ENCODE measurements at regions not wholly inside any gene's neighbourhood (a gene's known extent, or its start where the extent isn't known, plus 50 kb on each side); places are given as distances from the start of the nearest gene placed in this dataset.

DNA sequence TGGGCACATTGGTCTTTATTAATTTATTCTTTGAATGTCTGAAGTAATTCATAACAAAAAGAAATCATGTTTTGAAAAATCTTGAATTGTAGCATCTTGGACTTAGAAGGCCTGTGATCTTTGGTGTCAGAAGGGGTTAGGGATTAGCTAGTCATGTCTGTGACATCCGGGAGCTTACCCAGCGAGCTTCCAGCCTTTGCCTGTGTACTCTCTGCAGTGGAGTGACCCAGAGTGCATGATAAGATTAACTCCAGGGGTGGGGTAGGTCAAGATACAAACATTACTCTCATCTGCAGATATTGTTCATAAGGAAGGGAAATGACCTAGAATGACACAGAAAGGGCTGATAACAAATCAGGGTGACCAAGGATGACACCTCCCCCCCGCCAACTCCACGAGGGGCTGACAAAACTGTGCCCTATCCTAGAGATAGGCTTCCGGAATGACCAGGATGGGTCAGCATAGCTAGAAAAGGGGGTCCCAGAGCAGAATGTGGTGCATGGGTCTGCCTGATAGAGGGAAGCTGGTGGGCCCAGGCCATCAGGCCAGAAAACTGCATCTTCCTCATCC is 56.6 kb upstream of the BLCAP start:
- Histone ChIP-seq H3K36me3 (replicated peaks; ENCODE audit: insufficient read depth, low read depth) (no peaks in the 10 kb centered on the region), H3K9me2 (replicated peaks; ENCODE audit: insufficient read depth) (no peaks in the 10 kb centered on the region), H2AFZ (no peak overlapping the region), H3K4me2 (no peak overlapping the region), H3K27ac (no peak overlapping the region), H4K20me1 (ENCODE audit: insufficient read depth, poor library complexity, severe bottlenecking) (no peaks in the 10 kb centered on the region), H3K4me1 (ENCODE audit: insufficient read depth) (no peaks in the 10 kb centered on the region), H3K4me3 (no peak overlapping the region), H3K79me2 (no peaks in the 10 kb centered on the region), H3K27me3 (no peaks in the 10 kb centered on the region), H3K9me3 (ENCODE audit: low read depth) (no peaks in the 10 kb centered on the region)
- WGBS (ENCODE audit: low lambda C conversion rate, missing lambda C conversion rate): 50% methylated on average over 5 of the region's 5 CpGs
- DNase-seq (ENCODE audit: low spot score): no peak
- TF ChIP-seq EZH2 (IDR thresholded peaks at IDR 0.05; ENCODE audit: borderline replicate concordance) (no peak), EZH2phosphoT487 (IDR thresholded peaks at IDR 0.05; ENCODE audit: low read depth, severe bottlenecking, unreplicated experiment) (no peak)
- TF ChIP-seq, protein P1, sequence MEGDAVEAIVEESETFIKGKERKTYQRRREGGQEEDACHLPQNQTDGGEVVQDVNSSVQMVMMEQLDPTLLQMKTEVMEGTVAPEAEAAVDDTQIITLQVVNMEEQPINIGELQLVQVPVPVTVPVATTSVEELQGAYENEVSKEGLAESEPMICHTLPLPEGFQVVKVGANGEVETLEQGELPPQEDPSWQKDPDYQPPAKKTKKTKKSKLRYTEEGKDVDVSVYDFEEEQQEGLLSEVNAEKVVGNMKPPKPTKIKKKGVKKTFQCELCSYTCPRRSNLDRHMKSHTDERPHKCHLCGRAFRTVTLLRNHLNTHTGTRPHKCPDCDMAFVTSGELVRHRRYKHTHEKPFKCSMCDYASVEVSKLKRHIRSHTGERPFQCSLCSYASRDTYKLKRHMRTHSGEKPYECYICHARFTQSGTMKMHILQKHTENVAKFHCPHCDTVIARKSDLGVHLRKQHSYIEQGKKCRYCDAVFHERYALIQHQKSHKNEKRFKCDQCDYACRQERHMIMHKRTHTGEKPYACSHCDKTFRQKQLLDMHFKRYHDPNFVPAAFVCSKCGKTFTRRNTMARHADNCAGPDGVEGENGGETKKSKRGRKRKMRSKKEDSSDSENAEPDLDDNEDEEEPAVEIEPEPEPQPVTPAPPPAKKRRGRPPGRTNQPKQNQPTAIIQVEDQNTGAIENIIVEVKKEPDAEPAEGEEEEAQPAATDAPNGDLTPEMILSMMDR (IDR thresholded peaks at IDR 0.05; ENCODE audit: poor library complexity): no peak

DNA sequence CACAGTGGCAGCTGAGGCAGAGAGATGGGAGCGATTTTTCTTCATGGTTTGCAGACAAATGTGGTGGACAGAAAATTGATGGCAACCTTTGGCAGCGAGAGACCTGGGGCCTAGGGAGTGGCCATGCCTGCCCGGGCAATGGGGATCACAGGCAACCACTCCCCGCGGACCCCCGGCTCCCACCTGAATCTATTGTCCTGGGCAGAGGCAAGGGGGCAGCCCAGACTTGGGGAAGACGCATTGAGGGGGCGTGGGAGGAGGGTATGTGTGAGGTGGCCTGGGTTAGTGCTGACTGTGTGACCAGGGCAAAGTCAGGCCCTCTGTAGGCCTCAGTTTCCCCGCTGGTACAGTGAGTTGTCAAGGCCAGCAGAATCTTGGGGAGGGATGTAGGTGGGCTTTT is 53.6 kb upstream of the BLCAP start:
- no peak for DNase-seq (ENCODE audit: low spot score)
- TF ChIP-seq EZH2 (IDR thresholded peaks at IDR 0.05; ENCODE audit: borderline replicate concordance): no peak
- TF ChIP-seq EZH2phosphoT487 (IDR thresholded peaks at IDR 0.05; ENCODE audit: low read depth, severe bottlenecking, unreplicated experiment): no peak
- TF ChIP-seq, protein P1 (IDR thresholded peaks at IDR 0.05; ENCODE audit: poor library complexity): no peak
- H3K36me3 ChIP-seq (replicated peaks; ENCODE audit: insufficient read depth, low read depth): no peaks in the 10 kb centered on the region
- no peak overlapping the region for H3K4me2 ChIP-seq
- H3K9me2 ChIP-seq (replicated peaks; ENCODE audit: insufficient read depth): no peaks in the 10 kb centered on the region
- no peaks in the 10 kb centered on the region for H3K9me3 ChIP-seq (ENCODE audit: low read depth)
- WGBS (ENCODE audit: low lambda C conversion rate, missing lambda C conversion rate): 78% methylated on average over 6 of the region's 9 CpGs
- H2AFZ ChIP-seq: no peak overlapping the region
- H3K27ac ChIP-seq: no peak overlapping the region
- no peaks in the 10 kb centered on the region for H4K20me1 ChIP-seq (ENCODE audit: insufficient read depth, poor library complexity, severe bottlenecking)
- H3K79me2 ChIP-seq: no peaks in the 10 kb centered on the region
- H3K27me3 ChIP-seq: no peaks in the 10 kb centered on the region
- no peaks in the 10 kb centered on the region for H3K4me1 ChIP-seq (ENCODE audit: insufficient read depth)
- H3K4me3 ChIP-seq: no peak overlapping the region

DNA sequence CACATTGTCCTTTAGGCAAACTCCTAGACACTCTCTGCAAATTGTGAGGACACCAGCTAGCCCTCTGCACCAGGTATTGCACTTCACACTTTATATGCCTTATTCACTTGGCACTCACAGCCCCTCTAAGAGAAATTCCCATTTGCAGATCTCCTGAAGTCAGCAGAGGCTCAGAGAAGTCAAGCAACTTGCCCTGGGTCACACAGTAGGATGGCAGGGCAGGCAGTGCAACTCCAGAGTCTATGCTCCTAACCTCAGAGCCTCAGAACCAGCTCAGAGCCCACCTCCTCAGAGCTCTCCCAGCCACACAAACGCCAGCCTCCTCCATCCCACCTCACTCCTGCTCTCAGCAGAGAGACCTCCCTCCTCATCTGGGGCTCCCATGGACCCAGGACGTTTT is 52.4 kb upstream of the BLCAP start:
- H2AFZ ChIP-seq: no peak overlapping the region
- no peaks in the 10 kb centered on the region for H3K36me3 ChIP-seq (replicated peaks; ENCODE audit: insufficient read depth, low read depth)
- DNase-seq (ENCODE audit: low spot score): no peak
- no peaks in the 10 kb centered on the region for H3K27me3 ChIP-seq
- H3K27ac ChIP-seq: no peak overlapping the region
- no peaks in the 10 kb centered on the region for H4K20me1 ChIP-seq (ENCODE audit: insufficient read depth, poor library complexity, severe bottlenecking)
- TF ChIP-seq EZH2phosphoT487 (IDR thresholded peaks at IDR 0.05; ENCODE audit: low read depth, severe bottlenecking, unreplicated experiment) (no peak), EZH2 (IDR thresholded peaks at IDR 0.05; ENCODE audit: borderline replicate concordance) (no peak)
- TF ChIP-seq, protein P1 (IDR thresholded peaks at IDR 0.05; ENCODE audit: poor library complexity): no peak
- H3K4me3 ChIP-seq: no peak overlapping the region
- H3K79me2 ChIP-seq: no peaks in the 10 kb centered on the region
- H3K9me3 ChIP-seq (ENCODE audit: low read depth): no peaks in the 10 kb centered on the region
- no peaks in the 10 kb centered on the region for H3K9me2 ChIP-seq (replicated peaks; ENCODE audit: insufficient read depth)
- H3K4me1 ChIP-seq (ENCODE audit: insufficient read depth): no peaks in the 10 kb centered on the region
- 31% methylated on average over 2 of the region's 2 CpGs for WGBS (ENCODE audit: low lambda C conversion rate, missing lambda C conversion rate)
- H3K4me2 ChIP-seq: no peak overlapping the region

DNA sequence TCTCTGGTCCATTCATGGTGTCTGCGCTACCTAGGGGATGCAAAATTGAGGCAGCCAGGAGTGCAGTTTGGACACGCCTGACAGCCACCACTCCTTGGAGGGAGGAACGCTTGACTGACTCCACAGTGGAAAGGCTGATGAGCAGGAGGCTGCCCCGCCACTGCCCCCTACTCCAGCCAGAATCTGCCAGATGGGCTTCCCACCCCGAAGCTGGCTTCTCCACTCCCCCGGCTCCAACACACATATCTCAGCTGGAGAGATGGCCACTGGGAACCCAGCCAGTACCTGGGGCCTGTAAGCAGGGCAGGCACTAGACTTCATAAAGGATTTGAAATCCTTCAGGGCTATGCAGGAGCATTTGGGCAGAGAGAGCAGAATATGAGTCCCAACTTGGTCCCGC is 51.4 kb upstream of the BLCAP start:
- WGBS (ENCODE audit: low lambda C conversion rate, missing lambda C conversion rate): 92% methylated on average over 7 of the region's 7 CpGs
- no peak for DNase-seq (ENCODE audit: low spot score)
- Histone ChIP-seq H3K27me3 (no peaks in the 10 kb centered on the region), H3K9me3 (ENCODE audit: low read depth) (no peaks in the 10 kb centered on the region), H2AFZ (no peak overlapping the region), H3K36me3 (replicated peaks; ENCODE audit: insufficient read depth, low read depth) (no peaks in the 10 kb centered on the region), H3K4me3 (no peak overlapping the region), H3K79me2 (no peaks in the 10 kb centered on the region), H4K20me1 (ENCODE audit: insufficient read depth, poor library complexity, severe bottlenecking) (no peaks in the 10 kb centered on the region), H3K4me2 (no peak overlapping the region), H3K9me2 (replicated peaks; ENCODE audit: insufficient read depth) (no peaks in the 10 kb centered on the region), H3K4me1 (ENCODE audit: insufficient read depth) (no peaks in the 10 kb centered on the region), H3K27ac (no peak overlapping the region)
- no peak for TF ChIP-seq EZH2 (IDR thresholded peaks at IDR 0.05; ENCODE audit: borderline replicate concordance)
